Peyer's patch (tissue), 4 donors: ENCODE measurements at regions not wholly inside any gene's neighbourhood (a gene's known extent, or its start where the extent isn't known, plus 50 kb on each side); places are given as distances from the start of the nearest gene placed in this dataset.

Experiments used
- POLR2A ChIP-seq, 2 donors: fragments of 450-650 bp; IDR thresholded peaks; one replicate each; pipeline ENCODE4 v1.5.1; 2017; ENCODE audit warnings: antibody characterized with exemption in 2 of 2, mild to moderate bottlenecking in 2 of 2, moderate library complexity in 2 of 2
- TF ChIP-seq, protein P1 (sequence below), 6 experiments: fragments of 450-650 bp in 4 of 6; fragments of 200-600 bp in 2 of 6; sonication (generic) in 1 of 6; IDR thresholded peaks; one replicate each; pipeline ENCODE4 v1.5.1; 2017 to 2019; ENCODE audit warnings: antibody characterized with exemption in 6 of 6, mild to moderate bottlenecking in 3 of 6, moderate library complexity in 1 of 6

DNA sequence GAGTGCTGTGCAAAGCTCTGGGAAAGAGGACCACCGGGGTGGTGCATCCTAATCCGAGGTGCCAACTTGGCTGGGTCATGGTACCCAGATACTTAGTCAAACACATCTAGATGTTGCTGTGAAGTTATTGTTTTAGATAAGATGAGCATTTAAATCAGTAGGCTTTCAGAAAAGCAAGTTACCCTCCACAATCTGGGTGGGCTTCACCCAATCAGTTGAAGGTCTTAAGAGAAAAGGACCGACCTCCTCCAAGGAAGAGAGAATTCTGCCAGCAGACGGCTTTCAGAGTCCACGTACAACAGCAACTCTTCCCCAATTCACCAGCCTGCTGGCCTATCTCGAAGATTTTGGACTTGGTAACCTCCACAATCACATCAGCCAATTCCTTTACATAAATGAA lies 338.1 kb downstream of the C16orf95 start:
- TF ChIP-seq, protein P1, sequence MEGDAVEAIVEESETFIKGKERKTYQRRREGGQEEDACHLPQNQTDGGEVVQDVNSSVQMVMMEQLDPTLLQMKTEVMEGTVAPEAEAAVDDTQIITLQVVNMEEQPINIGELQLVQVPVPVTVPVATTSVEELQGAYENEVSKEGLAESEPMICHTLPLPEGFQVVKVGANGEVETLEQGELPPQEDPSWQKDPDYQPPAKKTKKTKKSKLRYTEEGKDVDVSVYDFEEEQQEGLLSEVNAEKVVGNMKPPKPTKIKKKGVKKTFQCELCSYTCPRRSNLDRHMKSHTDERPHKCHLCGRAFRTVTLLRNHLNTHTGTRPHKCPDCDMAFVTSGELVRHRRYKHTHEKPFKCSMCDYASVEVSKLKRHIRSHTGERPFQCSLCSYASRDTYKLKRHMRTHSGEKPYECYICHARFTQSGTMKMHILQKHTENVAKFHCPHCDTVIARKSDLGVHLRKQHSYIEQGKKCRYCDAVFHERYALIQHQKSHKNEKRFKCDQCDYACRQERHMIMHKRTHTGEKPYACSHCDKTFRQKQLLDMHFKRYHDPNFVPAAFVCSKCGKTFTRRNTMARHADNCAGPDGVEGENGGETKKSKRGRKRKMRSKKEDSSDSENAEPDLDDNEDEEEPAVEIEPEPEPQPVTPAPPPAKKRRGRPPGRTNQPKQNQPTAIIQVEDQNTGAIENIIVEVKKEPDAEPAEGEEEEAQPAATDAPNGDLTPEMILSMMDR (IDR thresholded peaks at IDR 0.05) = no peak
- no peak for TF ChIP-seq POLR2A (IDR thresholded peaks at IDR 0.05)
